Endodermal cell (in vitro differentiated cells): ENCODE measurements at regions not wholly inside any gene's neighbourhood (a gene's known extent, or its start where the extent isn't known, plus 50 kb on each side); places are given as distances from the start of the nearest gene placed in this dataset.
"Not testable (repeated sequence)": the region's sequence is repeated elsewhere in the genome, so short reads cannot be mapped to it uniquely, and the experiment has no call there.

Source experiments
- DNase-seq: peaks from one replicate; pipeline ENCODE4 v3.0.0-alpha.2; 2017
- H3K27ac ChIP-seq: 2 replicates; pipeline ENCODE4 v1.5.1; 2013; ENCODE audit warnings: mild to moderate bottlenecking, low read depth, low read length, moderate library complexity
- H3K27me3 ChIP-seq: 2 replicates; pipeline ENCODE4 v1.6.1; 2013; ENCODE audit warnings: mild to moderate bottlenecking, low read length, moderate library complexity; ENCODE audit not compliant: insufficient read depth, control insufficient read depth, poor library complexity, severe bottlenecking
- H3K36me3 ChIP-seq: 2 replicates; pipeline ENCODE4 v1.7.0; 2013; ENCODE audit warnings: mild to moderate bottlenecking, low read length, moderate library complexity; ENCODE audit not compliant: control insufficient read depth, insufficient read depth
- H3K4me1 ChIP-seq: one replicate; pipeline ENCODE4 v1.7.0; 2013; ENCODE audit warnings: low read length; ENCODE audit not compliant: control insufficient read depth, insufficient read depth
- H3K4me3 ChIP-seq: 2 replicates; pipeline ENCODE4 v1.5.1; 2013; ENCODE audit warnings: mild to moderate bottlenecking, low read length, moderate library complexity
- H3K9ac ChIP-seq: 2 replicates; pipeline ENCODE4 v1.6.1; 2013; ENCODE audit warnings: mild to moderate bottlenecking, low read length, moderate library complexity; ENCODE audit not compliant: poor library complexity, severe bottlenecking; ENCODE audit errors: extremely low read depth
- H3K9me3 ChIP-seq: 2 replicates; pipeline ENCODE4 v1.6.1; 2013; ENCODE audit warnings: mild to moderate bottlenecking, low read length, moderate library complexity; ENCODE audit not compliant: control insufficient read depth
- H3K27ac Mint-ChIP-seq: 2 replicates; pipeline ENCODE4 v1.8.0; 2020; ENCODE audit warnings: mixed read lengths
- H3K27me3 Mint-ChIP-seq: 2 replicates; pipeline ENCODE4 v1.8.0; 2021; ENCODE audit warnings: mild to moderate bottlenecking, mixed read lengths; ENCODE audit not compliant: insufficient read depth
- H3K36me3 Mint-ChIP-seq: 2 replicates; pipeline ENCODE4 v1.8.0; 2020; ENCODE audit warnings: low read depth, mixed read lengths
- H3K4me1 Mint-ChIP-seq: 2 replicates; pipeline ENCODE4 v1.8.0; 2020; ENCODE audit warnings: mixed read lengths
- H3K4me3 Mint-ChIP-seq: 2 replicates; pipeline ENCODE4 v1.8.0; 2020; ENCODE audit warnings: mild to moderate bottlenecking, moderate library complexity, mixed read lengths
- H3K9me3 Mint-ChIP-seq: 2 replicates; pipeline ENCODE4 v1.8.0; 2020; ENCODE audit warnings: mild to moderate bottlenecking, mixed read lengths
- WGBS, 2 experiments: methylation state at CpG; one replicate each; pipeline versions ENCODE4 v1.1.5 to v1.1.7; 2013; ENCODE audit warnings: missing lambda C conversion rate in 2 of 2, mixed read lengths in 1 of 2; ENCODE audit not compliant: insufficient coverage in 1 of 2, insufficient read length in 1 of 2; 5-methylcytosine and 5-hydroxymethylcytosine counted together
- TF ChIP-seq, protein P1 (sequence below): fragments of 200-600 bp; sonication (generic); conservative IDR thresholded peaks from 2 replicates; pipeline ENCODE4 v1.5.0; 2021; ENCODE audit warnings: antibody characterized with exemption, mild to moderate bottlenecking

DNA sequence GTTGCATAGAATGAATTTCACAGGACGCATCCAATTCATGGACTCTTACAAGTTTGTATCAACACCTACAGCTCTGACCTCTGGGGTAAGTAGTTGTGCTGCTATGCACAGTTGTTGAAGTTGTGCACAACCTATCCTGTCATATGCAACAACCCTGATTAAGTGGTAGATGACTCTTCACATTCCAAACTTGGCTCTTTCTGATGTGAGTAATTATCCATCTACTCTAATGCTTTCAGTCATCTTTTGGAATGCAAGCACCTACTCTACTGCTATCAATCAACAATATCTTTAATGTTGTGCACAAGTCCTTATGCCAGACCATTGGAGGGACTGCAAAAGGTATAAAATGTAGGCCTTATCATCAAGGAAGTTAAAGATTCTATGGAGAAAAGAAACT lies 921.4 kb downstream of the MCTP2 start:
- Histone ChIP-seq H3K4me1 (no peaks in the 10 kb centered on the region), H3K9ac (no peak overlapping the region), H3K4me3 (no peak overlapping the region), H3K9me3 (peaks cover 5% of the 10 kb centered on the region), H3K27me3 (no peaks in the 10 kb centered on the region), H3K27ac (no peak overlapping the region), H3K36me3 (no peaks in the 10 kb centered on the region)
- peaks cover 25% of the 10 kb centered on the region for H3K9me3 Mint-ChIP-seq
- WGBS, 2 experiments, result 88 to 100% methylated on average over 1 of the region's 1 CpG
- TF ChIP-seq, protein P1, sequence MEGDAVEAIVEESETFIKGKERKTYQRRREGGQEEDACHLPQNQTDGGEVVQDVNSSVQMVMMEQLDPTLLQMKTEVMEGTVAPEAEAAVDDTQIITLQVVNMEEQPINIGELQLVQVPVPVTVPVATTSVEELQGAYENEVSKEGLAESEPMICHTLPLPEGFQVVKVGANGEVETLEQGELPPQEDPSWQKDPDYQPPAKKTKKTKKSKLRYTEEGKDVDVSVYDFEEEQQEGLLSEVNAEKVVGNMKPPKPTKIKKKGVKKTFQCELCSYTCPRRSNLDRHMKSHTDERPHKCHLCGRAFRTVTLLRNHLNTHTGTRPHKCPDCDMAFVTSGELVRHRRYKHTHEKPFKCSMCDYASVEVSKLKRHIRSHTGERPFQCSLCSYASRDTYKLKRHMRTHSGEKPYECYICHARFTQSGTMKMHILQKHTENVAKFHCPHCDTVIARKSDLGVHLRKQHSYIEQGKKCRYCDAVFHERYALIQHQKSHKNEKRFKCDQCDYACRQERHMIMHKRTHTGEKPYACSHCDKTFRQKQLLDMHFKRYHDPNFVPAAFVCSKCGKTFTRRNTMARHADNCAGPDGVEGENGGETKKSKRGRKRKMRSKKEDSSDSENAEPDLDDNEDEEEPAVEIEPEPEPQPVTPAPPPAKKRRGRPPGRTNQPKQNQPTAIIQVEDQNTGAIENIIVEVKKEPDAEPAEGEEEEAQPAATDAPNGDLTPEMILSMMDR, result no peak
- H3K27me3 Mint-ChIP-seq, result no peaks in the 10 kb centered on the region
- H3K36me3 Mint-ChIP-seq, result peaks cover 2% of the 10 kb centered on the region
- H3K4me3 Mint-ChIP-seq, result no peak overlapping the region
- H3K27ac Mint-ChIP-seq, result no peak overlapping the region
- no peaks in the 10 kb centered on the region for H3K4me1 Mint-ChIP-seq
- no peak for DNase-seq

DNA sequence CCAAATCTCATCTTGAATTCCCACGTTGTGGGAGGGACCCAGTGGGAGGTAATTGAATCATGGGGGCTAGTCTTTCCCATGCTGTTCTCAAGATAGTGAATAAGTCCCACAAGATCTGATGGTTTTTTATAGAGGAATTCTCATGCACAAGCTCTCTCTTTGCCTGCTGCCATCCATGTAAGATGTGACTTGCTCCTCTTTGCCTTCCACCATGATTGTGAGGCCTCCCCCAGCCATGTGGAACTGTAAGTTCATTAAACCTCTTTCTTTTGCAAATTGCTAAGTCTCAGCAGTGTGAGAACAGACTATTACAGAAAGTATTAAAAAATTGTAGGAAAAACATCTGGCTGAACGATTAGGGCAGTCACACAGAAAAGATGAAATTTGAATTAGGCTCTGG lies 921.8 kb downstream of the MCTP2 start:
- not testable (repeated sequence) for H3K4me1 Mint-ChIP-seq, H3K9ac ChIP-seq, H3K4me3 ChIP-seq, H3K27ac Mint-ChIP-seq, DNase-seq, H3K36me3 Mint-ChIP-seq, H3K27ac ChIP-seq, H3K36me3 ChIP-seq, H3K4me1 ChIP-seq, H3K9me3 ChIP-seq, H3K27me3 Mint-ChIP-seq, H3K27me3 ChIP-seq, H3K4me3 Mint-ChIP-seq
- H3K9me3 Mint-ChIP-seq, result peaks cover 25% of the 10 kb centered on the region
- WGBS, 2 experiments, result 87 to 100% methylated on average over 1 to 2 of the region's 2 CpGs

DNA sequence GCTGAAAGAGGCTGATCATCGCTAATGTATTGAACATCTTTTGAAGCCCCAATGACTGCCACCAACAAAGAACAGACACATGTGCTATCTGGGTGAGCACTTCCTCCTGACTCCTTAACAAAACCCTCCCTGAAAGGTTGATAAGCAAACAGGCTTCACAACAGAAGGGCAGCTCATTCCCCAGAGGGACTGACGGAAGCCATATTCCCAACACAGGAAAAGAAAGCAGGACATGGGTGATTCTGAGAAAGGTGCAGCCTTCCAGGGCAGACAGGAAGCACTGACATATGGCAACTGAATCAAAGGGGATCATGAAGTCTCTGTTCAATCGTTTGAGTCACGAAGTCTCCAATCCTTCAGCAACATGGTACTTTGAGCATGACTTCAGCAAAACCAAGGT lies 929.0 kb downstream of the MCTP2 start:
- 79 to 89% methylated on average over 4 of the region's 4 CpGs for WGBS, 2 experiments
- H3K4me3 Mint-ChIP-seq, result no peak overlapping the region
- H3K4me1 Mint-ChIP-seq, result no peaks in the 10 kb centered on the region
- Histone ChIP-seq H3K9me3 (no peaks in the 10 kb centered on the region), H3K9ac (no peak overlapping the region), H3K27ac (no peak overlapping the region), H3K4me3 (no peak overlapping the region), H3K4me1 (no peaks in the 10 kb centered on the region), H3K36me3 (no peaks in the 10 kb centered on the region), H3K27me3 (no peaks in the 10 kb centered on the region)
- no peaks in the 10 kb centered on the region for H3K27me3 Mint-ChIP-seq
- DNase-seq, result no peak
- TF ChIP-seq, protein P1, result no peak
- no peak overlapping the region for H3K27ac Mint-ChIP-seq
- H3K9me3 Mint-ChIP-seq, result peaks cover 2% of the 10 kb centered on the region
- no peaks in the 10 kb centered on the region for H3K36me3 Mint-ChIP-seq

DNA sequence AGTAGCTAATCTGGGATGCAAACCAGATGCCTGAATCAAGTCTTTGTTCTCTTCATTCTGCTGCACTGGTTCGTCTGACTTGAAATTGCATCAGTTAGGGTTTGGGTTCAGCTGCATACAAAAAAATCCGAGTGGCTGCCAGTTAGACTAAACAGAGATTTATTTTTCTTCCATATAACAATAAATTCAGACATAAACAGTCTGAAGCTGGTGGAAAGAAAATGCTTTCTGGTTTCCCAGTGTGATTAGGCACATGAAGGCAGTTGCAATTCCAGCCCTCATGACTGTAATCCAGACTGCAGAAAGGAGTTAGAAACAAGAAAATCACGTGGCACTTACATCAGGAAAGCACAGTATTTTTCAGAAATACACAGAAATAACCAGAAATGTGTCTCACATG lies 930.7 kb downstream of the MCTP2 start:
- WGBS, 2 experiments, result 92 to 93% methylated on average over 2 to 3 of the region's 3 CpGs
- H3K27me3 Mint-ChIP-seq, result no peaks in the 10 kb centered on the region
- Histone ChIP-seq H3K27me3 (no peaks in the 10 kb centered on the region), H3K4me3 (no peak overlapping the region), H3K36me3 (no peaks in the 10 kb centered on the region), H3K9ac (no peak overlapping the region), H3K4me1 (no peaks in the 10 kb centered on the region), H3K27ac (no peak overlapping the region), H3K9me3 (no peaks in the 10 kb centered on the region)
- TF ChIP-seq, protein P1, result no peak
- H3K4me1 Mint-ChIP-seq, result no peaks in the 10 kb centered on the region
- no peak overlapping the region for H3K27ac Mint-ChIP-seq
- H3K4me3 Mint-ChIP-seq, result no peak overlapping the region
- DNase-seq, result no peak
- no peaks in the 10 kb centered on the region for H3K9me3 Mint-ChIP-seq
- no peaks in the 10 kb centered on the region for H3K36me3 Mint-ChIP-seq
